ENCODE measurements at regions not wholly inside any gene's neighbourhood (a gene's known extent, or its start where the extent isn't known, plus 50 kb on each side); places are given as distances from the start of the nearest gene placed in this dataset.

- TF ChIP-seq GATA3 (IDR thresholded peaks at IDR 0.05; ENCODE audit: low read depth, low read length) (0 out of 2 replicates have a peak, but pooled peaks have one; percentile 29), GATA2 (IDR thresholded peaks at IDR 0.05; ENCODE audit: low read depth, low read length) (peak; percentile 36; the same call in 1 of the 2 replicates)
These were observed 393.6 kb upstream of the IZUMO3 start for GRCh38 chr9:24939109-24939850.

DNA sequence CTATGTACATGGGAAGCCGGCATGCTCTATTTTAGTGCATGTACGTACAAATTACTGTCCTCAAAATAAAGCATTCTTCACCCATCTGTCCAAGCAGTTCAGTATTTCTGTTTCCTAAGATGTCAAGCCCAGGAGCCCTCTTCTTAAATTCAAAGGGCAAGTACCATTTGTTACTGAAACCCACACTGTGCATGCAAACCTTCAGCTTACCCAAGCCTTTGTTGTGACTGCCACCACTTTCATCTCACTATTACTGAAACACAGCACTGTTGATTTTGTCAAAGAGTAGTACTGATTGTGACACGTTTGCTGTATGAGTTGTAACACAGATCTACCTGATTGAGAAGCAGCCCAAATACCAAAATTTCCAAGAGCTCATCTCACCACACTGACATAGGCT, 390.4 kb upstream of the IZUMO3 start:
- TF ChIP-seq GATA2 (IDR thresholded peaks at IDR 0.05; ENCODE audit: low read depth, low read length) (no peak), GATA3 (IDR thresholded peaks at IDR 0.05; ENCODE audit: low read depth, low read length) (no peak)

DNA sequence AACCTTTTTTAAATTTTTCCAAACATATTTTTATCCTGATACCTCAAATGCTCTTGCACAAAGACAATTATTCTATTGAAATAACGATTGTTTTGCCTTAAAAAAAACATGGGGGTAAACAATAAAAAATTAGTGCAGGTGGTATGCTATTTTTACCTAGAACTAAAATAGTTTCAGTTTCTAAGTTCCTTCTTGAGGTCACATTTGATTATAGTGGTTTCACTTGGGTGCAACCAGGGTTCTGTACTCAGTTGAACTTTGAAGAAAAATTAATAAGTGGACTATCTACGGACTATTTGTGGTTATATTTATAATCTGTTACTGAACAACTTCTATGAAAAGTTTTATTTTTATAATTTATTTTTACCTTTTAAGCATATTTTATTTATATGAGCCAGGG, 387.1 kb upstream of the IZUMO3 start:
- TF ChIP-seq GATA3 (IDR thresholded peaks at IDR 0.05; ENCODE audit: low read depth, low read length) (no peak), GATA2 (IDR thresholded peaks at IDR 0.05; ENCODE audit: low read depth, low read length) (no peak)

- no peak for TF ChIP-seq GATA3 (IDR thresholded peaks at IDR 0.05; ENCODE audit: low read depth, low read length)
- no peak for TF ChIP-seq GATA2 (IDR thresholded peaks at IDR 0.05; ENCODE audit: low read depth, low read length)
These were observed 386.2 kb upstream of the IZUMO3 start for GRCh38 chr9:24931894-24932293.

- no peak for TF ChIP-seq GATA3 (IDR thresholded peaks at IDR 0.05; ENCODE audit: low read depth, low read length)
- TF ChIP-seq GATA2 (IDR thresholded peaks at IDR 0.05; ENCODE audit: low read depth, low read length): no peak
These were observed 367.1 kb upstream of the IZUMO3 start for GRCh38 chr9:24912767-24913166.

GRCh38 chr9:24901319-24901718, 355.6 kb upstream of the IZUMO3 start:
- TF ChIP-seq GATA3 (IDR thresholded peaks at IDR 0.05; ENCODE audit: low read depth, low read length): no peak
- TF ChIP-seq GATA2 (IDR thresholded peaks at IDR 0.05; ENCODE audit: low read depth, low read length): no peak

DNA sequence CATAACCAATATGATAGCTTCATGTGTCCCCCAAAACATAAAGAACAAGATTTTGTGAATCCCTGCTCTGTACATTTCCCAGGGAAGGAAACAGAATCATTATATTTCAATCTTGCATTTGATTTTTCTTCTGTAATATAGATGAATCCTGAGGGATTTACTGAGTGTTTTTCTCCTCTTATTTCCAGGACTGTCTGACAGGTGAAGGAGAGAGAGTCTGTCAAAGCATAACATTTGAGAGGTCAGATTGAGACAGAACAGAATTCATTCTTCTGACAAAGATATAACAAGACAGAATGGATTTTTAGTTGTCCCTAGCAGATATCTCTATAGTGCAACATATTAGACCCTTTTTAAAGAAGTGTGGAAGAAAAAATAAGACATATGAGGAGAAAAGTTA, 354.5 kb upstream of the IZUMO3 start:
- no peak for TF ChIP-seq GATA3 (IDR thresholded peaks at IDR 0.05; ENCODE audit: low read depth, low read length)

GRCh38 chr9:24899463-24899862, 353.8 kb upstream of the IZUMO3 start:
- no peak for TF ChIP-seq GATA2 (IDR thresholded peaks at IDR 0.05; ENCODE audit: low read depth, low read length)
- TF ChIP-seq GATA3 (IDR thresholded peaks at IDR 0.05; ENCODE audit: low read depth, low read length): no peak

DNA sequence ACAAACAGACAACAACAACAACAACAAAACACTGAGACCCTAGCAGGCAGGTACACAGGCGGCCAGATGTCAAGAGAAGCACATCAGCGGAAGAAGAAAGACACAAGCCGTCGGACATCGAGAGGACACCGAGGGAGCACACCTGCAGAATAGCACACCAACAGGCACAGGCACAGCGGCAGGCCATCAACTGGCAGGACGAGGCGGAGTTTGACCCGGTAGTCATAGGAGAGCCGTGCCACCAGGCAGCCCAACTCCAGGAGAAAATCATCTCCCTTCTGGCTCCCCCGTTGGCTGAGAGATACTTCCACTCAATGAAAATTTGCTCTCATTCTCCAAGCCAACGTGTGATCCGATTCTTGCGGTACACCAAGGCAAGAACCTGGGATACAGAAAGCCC, 352.1 kb upstream of the IZUMO3 start:
- TF ChIP-seq GATA2 (IDR thresholded peaks at IDR 0.05; ENCODE audit: low read depth, low read length) (no peak), GATA3 (IDR thresholded peaks at IDR 0.05; ENCODE audit: low read depth, low read length) (no peak)

DNA sequence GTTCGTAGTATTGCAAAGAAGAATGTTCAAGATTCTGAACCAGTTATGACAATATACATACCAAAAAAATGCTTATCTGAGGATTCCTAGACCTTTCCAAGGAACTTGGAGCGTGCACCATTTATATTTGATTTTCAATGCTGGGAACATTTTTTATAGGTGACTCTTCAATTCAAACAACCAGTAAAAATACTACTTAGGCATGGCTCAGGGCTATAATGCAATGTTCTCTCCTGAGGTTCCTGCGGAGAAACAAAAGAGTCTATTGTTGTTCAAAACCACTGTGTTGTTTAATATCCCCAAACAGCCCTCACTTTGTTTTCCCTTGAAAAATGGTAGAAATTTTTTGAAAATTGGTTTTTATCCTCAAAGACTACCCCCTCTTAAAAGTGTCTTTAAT, 335.7 kb upstream of the IZUMO3 start:
- TF ChIP-seq GATA2 (IDR thresholded peaks at IDR 0.05; ENCODE audit: low read depth, low read length): no peak
- no peak for TF ChIP-seq GATA3 (IDR thresholded peaks at IDR 0.05; ENCODE audit: low read depth, low read length)

DNA sequence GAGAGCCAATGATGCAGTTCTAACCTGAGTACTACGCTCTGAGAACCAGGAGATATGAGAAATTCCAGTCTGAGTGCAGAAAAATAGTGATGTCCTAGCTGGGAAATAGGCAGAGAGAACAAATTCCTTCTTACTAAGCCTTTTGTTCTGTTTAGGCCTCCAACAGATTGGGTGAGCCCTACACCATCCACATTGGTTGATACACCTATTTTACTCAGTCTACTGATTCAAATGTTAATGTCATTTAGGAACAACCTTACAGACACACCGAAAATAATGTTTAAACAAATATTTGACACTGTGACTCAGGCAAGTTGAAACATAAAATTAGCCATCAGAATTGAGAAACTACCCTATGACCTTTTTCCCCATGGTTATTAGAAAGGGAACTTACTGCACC, 333.9 kb upstream of the IZUMO3 start:
- TF ChIP-seq GATA3 (IDR thresholded peaks at IDR 0.05; ENCODE audit: low read depth, low read length): no peak
- no peak for TF ChIP-seq GATA2 (IDR thresholded peaks at IDR 0.05; ENCODE audit: low read depth, low read length)

GRCh38 chr9:24846248-24846912, 300.7 kb upstream of the IZUMO3 start:
- TF ChIP-seq GATA2 (IDR thresholded peaks at IDR 0.05; ENCODE audit: low read depth, low read length) (no peak), GATA3 (IDR thresholded peaks at IDR 0.05; ENCODE audit: low read depth, low read length) (no peak)

DNA sequence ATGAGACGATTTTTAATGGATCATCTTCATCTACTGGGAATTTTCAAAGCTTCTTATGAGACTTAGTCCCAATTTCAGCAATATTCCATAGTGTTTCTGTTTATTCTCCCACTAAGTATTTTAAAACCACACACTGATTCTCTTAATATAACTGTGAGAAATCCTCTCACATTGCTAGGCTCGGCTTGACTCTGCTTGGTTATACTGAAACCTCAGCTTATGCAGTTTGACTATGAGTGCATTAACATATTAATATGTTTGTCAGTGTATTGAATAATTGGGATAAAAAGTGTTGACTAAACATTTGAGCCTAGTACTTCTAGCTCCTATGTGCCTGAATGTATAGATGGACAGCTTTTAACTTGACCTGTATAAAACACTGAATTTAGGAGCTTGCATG, 298.5 kb upstream of the IZUMO3 start:
- no peak for TF ChIP-seq GATA3 (IDR thresholded peaks at IDR 0.05; ENCODE audit: low read depth, low read length)
- TF ChIP-seq GATA2 (IDR thresholded peaks at IDR 0.05; ENCODE audit: low read depth, low read length): no peak

- no peak for TF ChIP-seq GATA2 (IDR thresholded peaks at IDR 0.05; ENCODE audit: low read depth, low read length)
- TF ChIP-seq GATA3 (IDR thresholded peaks at IDR 0.05; ENCODE audit: low read depth, low read length): no peak
These were observed 296.3 kb upstream of the IZUMO3 start for GRCh38 chr9:24841993-24842392.

- TF ChIP-seq GATA3 (IDR thresholded peaks at IDR 0.05; ENCODE audit: low read depth, low read length) (no peak), GATA2 (IDR thresholded peaks at IDR 0.05; ENCODE audit: low read depth, low read length) (no peak)
These were observed 286.6 kb upstream of the IZUMO3 start for GRCh38 chr9:24832307-24832706.

Measured in SH-SY5Y (cell line).